Endometrial microvascular endothelial cells (primary cell): ENCODE measurements at regions not wholly inside any gene's neighbourhood (a gene's known extent, or its start where the extent isn't known, plus 50 kb on each side); places are given as distances from the start of the nearest gene placed in this dataset.
"Not testable (repeated sequence)": the region's sequence is repeated elsewhere in the genome, so short reads cannot be mapped to it uniquely, and the experiment has no call there.

Source experiments
- in situ Hi-C: cut with HindIII; loops from 2 replicates; pipeline ENCODE4 v1.10.0; 2017; ENCODE audit warnings: low sequenced_read_pairs, low pct_unique_long_range_greater_than_20kb; ENCODE audit errors: inconsistent ontology term

DNA sequence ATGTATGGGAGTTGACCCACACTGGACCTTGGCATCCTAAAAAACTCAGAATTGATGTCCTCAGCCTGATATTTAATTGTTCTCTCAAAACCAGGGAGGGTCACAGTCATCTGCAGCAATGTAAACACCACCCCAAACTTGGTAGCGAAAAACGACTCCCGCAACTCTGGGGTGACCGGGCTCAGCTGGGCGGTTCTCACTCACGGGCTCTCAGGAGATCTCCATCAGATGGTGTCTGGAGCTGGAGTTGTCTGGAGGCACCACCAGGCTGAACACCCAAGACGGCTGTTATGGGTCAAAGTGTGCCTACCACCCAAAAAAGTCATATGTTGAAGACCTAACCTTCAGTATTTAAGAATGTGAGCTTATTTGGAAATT is 50.9 kb upstream of the NXT1 start:
- in situ Hi-C loops, result no loop called here

DNA sequence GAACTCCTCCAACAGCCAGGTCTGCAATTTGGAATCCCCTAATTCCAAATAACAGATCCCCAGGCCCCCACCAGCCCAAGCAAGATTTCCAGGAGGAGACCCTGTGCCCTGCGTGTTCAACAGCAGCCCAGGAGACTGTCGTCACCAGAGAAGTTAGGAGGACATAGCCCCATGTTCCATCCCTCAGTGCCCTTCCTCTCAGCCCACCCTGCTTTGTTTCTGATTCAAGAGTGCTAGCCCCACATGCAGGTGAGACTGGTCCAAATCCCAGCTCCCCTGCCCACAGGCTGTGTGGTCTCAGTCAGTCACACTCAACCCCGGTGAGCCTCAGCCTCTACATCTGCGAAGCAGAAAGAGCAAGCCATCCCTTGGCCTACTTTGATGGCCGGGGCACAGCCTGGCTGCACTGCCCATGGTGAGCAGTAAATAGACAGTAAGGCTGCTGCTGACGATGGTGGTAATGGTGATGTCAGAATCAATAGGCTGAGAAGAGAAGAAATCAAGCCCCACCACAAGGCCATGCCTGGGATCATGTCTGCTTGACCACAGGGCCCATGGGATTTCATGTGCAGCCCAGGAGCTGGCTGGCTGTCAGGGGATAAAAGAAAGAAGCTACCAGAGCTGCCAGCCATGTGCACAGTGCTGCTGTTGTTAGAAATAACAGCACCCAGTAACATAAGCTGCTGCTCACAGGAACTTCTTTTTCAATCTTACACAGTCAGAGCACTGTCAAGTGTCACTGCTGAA is 51.5 kb upstream of the NXT1 start:
- in situ Hi-C loops, result no loop called here

- in situ Hi-C loops, result no loop called here
These were observed 52.4 kb upstream of the NXT1 start for GRCh38 chr20:23298155-23298554.

DNA sequence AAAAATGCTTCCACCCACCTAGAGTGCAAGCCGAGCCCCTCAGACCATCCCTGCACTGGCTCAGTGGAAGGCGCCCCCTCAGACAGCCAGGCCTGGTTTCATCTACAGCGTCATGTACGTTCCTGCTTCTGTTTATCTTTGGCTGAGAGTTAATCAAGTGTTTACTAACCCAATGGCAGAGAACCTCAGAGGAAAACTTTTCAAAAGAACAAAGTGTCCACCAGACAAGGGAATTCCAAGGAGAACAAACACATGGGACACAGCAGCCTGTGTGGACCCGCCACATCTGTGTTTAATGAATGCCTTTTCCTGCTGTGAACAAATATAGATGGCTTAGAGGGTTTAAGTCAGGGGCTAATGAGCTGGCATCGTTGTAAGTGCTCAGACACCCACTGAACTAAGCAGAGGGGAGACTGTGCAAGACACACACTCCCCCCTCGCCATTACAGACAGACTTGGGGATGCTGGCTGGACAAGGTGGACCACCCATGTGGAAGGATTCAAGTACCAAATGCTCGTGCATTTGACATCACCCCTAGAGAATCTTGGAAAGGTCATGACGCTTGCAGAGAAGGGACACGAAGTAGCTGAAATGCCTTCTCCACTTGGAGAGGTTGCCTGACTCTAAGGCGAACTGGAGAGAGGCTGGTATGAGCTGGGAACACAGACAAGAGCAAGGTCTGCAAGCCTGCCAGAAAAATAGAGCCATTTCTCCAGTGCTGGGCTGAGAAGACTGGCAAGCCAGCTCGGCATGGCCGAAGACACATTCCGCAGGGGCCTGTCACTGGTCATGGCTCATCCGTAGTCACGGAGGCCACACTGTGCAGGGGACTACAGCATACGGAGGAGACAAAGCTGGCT is 53.5 kb upstream of the NXT1 start:
- in situ Hi-C loops, result no loop called here

- in situ Hi-C loops, result no loop called here
These were observed 54.7 kb upstream of the NXT1 start for GRCh38 chr20:23295934-23296333.

DNA sequence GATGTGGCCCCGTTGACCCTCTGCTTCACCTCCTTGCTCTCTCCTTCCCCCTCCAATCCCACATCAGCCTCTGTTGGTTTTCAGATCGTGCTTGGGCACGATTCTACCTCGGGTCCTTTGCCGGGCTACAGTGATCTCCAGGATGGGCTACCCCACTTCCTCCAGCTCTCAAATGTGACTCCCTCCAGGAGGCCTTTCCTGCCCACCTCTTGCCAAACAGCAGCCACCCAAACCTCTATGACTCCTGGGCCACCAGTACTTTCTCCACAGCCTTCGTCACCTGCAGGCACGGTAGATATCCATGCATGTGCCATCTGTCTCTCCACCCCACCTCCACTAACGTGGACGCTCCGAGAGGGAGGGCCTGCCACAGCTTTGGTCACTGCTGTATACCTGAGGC is 55.9 kb upstream of the NXT1 start:
- in situ Hi-C loops, result no loop called here

DNA sequence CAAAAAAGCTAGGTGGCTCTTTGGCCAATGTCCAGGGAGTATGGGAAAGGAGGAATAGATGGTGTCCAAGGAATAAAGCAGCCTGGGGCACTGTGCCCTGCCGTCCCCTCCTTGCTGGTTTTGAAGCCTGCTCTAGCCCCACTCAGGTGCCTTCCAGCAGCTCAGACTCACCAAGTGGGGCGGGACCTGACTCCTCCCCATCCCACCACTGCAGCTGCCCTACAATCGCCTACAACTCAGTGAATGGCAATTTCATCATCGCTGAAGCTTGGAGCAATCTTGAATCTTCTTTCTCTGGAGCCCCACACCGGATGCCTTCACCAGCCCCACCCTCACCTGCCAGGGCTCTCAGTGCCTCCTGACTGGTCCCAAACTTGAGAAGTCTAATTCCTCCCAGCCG is 56.4 kb upstream of the NXT1 start:
- in situ Hi-C loops, result no loop called here

GRCh38 chr20:23293689-23294088 is 56.9 kb upstream of the NXT1 start:
- in situ Hi-C loops, result no loop called here

DNA sequence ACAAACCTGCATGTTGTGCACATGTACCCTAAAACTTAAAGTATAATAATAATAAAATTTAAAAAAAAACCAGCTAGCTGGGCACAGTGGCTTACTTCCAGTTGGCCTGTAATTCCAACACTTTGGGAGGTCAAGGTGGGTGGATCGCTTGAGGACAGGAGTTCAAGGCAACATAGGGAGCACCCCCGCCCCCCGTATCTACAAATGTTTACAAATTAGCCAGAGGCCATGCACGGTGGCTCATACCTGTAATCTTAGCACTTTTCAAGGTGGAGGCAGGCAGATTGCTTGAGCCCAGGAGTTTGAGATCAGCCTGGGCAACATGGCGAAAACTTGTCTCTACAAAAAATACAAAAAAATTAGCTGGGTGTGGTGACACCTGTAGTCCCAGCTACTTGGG is 58.3 kb upstream of the NXT1 start:
- in situ Hi-C loops, result not testable (repeated sequence)

GRCh38 chr20:23291575-23292240 is 58.9 kb upstream of the NXT1 start:
- in situ Hi-C loops, result no loop called here

GRCh38 chr20:23290761-23291574 is 59.6 kb upstream of the NXT1 start:
- in situ Hi-C loops, result no loop called here

DNA sequence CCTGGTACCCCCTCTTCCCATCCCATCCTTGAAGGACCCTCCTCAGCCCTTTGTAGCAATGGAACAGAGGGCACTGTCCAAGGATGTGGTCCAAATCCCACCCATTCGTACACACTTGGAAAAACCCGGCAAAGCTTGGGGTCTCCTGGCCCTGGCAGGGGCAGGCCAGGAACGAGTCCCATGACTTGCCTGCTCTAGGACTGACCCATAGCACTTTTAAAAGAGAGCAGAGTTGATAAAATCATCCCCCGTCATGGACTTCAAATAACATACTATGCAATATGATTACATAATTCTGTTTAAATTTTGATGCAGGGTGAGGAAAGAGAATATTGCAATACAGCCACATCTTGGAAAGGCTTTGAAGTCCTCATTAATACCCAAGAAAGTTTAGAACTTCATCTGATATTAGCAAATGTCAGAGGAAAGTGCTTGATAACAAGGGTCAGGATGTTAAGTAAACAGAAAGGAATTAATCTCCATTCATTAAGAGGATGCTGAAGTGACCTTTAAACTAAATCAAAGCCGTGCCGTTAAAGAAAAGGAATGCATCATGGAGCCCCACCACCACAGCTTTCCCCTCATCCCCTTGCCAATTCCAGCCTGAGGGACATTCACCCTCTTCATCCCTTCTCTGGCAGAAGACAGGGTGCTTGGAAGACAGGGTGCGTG is 60.7 kb upstream of the NXT1 start:
- in situ Hi-C loops, result no loop called here

GRCh38 chr20:23289249-23289648 is 61.3 kb upstream of the NXT1 start:
- in situ Hi-C loops, result no loop called here

DNA sequence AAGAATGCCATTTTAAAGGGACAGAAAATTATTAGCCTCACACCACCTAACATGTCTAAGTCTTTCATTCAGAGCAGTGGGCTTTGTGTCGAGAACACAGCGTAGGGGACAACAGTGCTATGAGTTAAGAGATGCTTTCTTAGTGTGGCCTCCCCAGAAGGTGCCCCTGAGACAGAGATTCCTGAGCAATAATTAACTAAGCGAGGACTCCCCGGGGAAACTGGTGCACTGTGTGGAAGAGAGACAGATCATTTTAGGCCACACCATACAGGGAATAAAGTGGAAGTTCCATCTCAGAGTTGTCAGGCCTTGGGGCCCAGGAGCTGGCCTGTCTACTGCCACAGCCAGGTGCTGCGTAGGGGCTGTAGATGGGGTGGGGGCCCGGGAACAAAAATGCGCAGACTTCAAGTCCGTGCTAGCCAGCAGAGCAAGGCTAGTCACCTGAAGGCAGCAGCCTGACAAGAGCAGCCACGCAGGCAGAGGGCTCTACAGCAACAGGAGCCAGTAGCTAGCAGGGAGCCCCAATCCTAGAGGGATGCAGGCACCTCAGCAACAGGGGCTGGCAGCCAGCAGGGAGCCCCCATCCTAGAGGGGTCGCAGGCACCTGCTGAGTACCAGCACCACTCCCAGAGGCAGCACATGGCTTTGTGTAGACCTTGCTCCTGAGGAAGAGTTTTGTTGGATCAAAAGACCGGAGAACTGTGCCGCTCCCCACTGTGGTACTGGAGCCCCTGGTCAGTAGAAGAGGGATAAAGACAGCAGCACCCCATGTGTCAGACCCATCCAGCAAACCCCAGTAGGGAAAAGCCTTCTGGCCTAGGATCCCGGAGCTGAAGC is 63.0 kb upstream of the NXT1 start:
- in situ Hi-C loops, result no loop called here

DNA sequence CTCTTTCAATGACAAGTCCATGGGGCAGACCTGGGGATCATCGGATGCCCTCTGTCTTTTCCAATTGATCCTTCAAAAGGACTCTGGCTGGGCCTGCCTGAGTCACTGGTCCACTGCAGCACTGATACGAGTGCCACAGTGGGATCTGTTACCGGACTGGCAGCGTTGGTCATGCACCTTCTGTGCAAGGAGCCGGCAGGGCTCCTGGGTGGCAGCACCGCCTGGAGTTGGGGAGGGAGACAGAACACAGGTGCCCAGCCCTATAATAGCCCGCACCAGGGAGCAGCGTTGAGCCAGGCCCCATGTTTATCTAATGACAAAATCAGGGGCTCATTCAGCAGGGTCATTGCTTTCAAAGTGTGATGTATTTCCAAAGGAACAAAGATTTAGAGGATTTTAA is 64.2 kb upstream of the NXT1 start:
- in situ Hi-C loops, result no loop called here

DNA sequence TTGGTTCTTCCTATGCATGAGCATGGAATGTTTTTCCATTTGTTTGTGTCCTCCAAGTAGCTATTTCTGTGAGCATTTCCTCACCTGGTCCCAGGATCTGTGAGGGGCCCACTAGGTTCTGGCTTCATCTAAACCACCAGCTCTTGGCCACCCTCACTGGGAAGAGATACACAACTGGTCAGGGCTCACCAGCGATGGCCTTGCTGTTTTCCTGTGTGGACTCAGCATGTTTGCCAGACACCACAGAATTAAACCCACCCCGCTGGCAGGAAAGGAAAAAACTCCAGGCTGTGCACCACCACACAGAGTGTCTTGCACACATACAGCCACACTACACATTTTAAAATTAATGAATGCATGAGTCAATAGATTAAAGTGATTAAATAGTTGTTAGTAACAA is 65.1 kb upstream of the NXT1 start:
- in situ Hi-C loops, result no loop called here

DNA sequence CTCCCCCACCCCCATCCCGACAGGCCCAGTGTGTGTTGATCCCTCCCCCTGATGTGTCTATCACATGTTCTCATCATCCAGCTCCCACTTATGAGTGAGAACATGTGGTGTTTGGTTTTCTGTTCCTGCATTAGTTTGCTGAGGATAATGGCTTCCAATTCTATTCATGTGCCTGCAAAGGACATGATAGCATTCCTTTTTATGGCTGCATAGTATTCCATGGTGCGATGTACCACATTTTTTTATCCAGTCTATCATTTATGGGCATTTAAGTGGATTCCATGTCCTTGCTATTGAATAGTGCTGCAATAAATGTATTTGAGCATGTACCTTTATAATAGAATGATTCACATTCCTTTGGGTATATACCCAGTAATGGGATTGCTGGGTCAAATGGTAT is 66.6 kb upstream of the NXT1 start:
- in situ Hi-C loops, result no loop called here
